Hepatocyte (in vitro differentiated cells): ENCODE measurements at regions not wholly inside any gene's neighbourhood (a gene's known extent, or its start where the extent isn't known, plus 50 kb on each side); places are given as distances from the start of the nearest gene placed in this dataset.

Source experiments
- DNase-seq: peaks from one replicate; pipeline ENCODE4 v3.0.0-alpha.2; 2016; ENCODE audit warnings: low spot score
- H2AFZ ChIP-seq: fragments of 200-600 bp; sonication (generic); 2 replicates; pipeline ENCODE4 v1.6.0; 2016; ENCODE audit warnings: antibody characterized with exemption, mild to moderate bottlenecking
- H3K27ac ChIP-seq: fragments of 200-600 bp; sonication (generic); 2 replicates; pipeline ENCODE4 v1.5.1; 2016; ENCODE audit warnings: mild to moderate bottlenecking
- H3K27me3 ChIP-seq: fragments of 200-600 bp; sonication (generic); 2 replicates; pipeline ENCODE4 v1.6.1; 2016
- H3K36me3 ChIP-seq: fragments of 200-600 bp; sonication (generic); replicated peaks from 2 replicates; pipeline ENCODE4 v1.5.1; 2016; ENCODE audit warnings: low read depth; ENCODE audit not compliant: insufficient read depth
- H3K4me1 ChIP-seq: fragments of 200-600 bp; sonication (generic); 2 replicates; pipeline ENCODE4 v1.5.1; 2016; ENCODE audit warnings: mild to moderate bottlenecking, moderate library complexity; ENCODE audit not compliant: insufficient read depth
- H3K4me2 ChIP-seq: fragments of 200-600 bp; sonication (generic); 2 replicates; pipeline ENCODE4 v1.6.0; 2016
- H3K4me3 ChIP-seq: fragments of 200-600 bp; sonication (generic); 2 replicates; pipeline ENCODE4 v1.5.1; 2016; ENCODE audit warnings: mild to moderate bottlenecking
- H3K79me2 ChIP-seq: fragments of 200-600 bp; sonication (generic); 2 replicates; pipeline ENCODE4 v1.6.0; 2017; ENCODE audit warnings: mild to moderate bottlenecking
- H3K9me2 ChIP-seq: fragments of 200-600 bp; sonication (generic); replicated peaks from 2 replicates; pipeline ENCODE4 v1.6.0; 2017; ENCODE audit warnings: mild to moderate bottlenecking; ENCODE audit not compliant: insufficient read depth
- H3K9me3 ChIP-seq: fragments of 200-600 bp; sonication (generic); 2 replicates; pipeline ENCODE4 v1.5.1; 2016; ENCODE audit warnings: low read depth, mild to moderate bottlenecking
- H4K20me1 ChIP-seq: fragments of 200-600 bp; sonication (generic); 2 replicates; pipeline ENCODE4 v1.6.0; 2016; ENCODE audit warnings: mild to moderate bottlenecking; ENCODE audit not compliant: insufficient read depth, poor library complexity, severe bottlenecking
- CTCF ChIP-seq: fragments of 200-600 bp; sonication (generic); IDR thresholded peaks from 2 replicates; pipeline ENCODE4 v1.5.1; 2016; ENCODE audit warnings: antibody characterized with exemption, mild to moderate bottlenecking; ENCODE audit not compliant: poor library complexity
- EZH2 ChIP-seq: fragments of 200-600 bp; sonication (generic); IDR thresholded peaks from 2 replicates; pipeline ENCODE4 v1.6.1; 2016; ENCODE audit warnings: antibody characterized with exemption, mild to moderate bottlenecking, borderline replicate concordance
- EZH2phosphoT487 ChIP-seq: fragments of 200-600 bp; sonication (generic); IDR thresholded peaks from one replicate; pipeline ENCODE4 v1.6.1; 2018; ENCODE audit warnings: antibody characterized with exemption, mild to moderate bottlenecking, low read depth, moderate library complexity; ENCODE audit not compliant: unreplicated experiment, severe bottlenecking
- WGBS: methylation state at CpG from one replicate; pipeline ENCODE4 v1.1.6; 2016; ENCODE audit warnings: low lambda C conversion rate; ENCODE audit errors: missing lambda C conversion rate; 5-methylcytosine and 5-hydroxymethylcytosine counted together

GRCh38 chr10:111139567-111139966 lies 62.7 kb downstream of the ADRA2A start:
- no peaks in the 10 kb centered on the region for H3K9me3 ChIP-seq
- WGBS = 91% methylated on average over 14 of the region's 14 CpGs
- no peaks in the 10 kb centered on the region for H3K4me1 ChIP-seq

GRCh38 chr10:111142092-111142768 lies 65.4 kb downstream of the ADRA2A start:
- no peak for DNase-seq
- Histone ChIP-seq H2AFZ (no peak overlapping the region), H3K9me2 (no peaks in the 10 kb centered on the region), H3K4me2 (no peak overlapping the region), H3K27ac (no peak overlapping the region), H3K27me3 (peaks cover 13% of the 10 kb centered on the region), H3K9me3 (no peaks in the 10 kb centered on the region), H4K20me1 (no peaks in the 10 kb centered on the region), H3K4me3 (no peak overlapping the region), H3K4me1 (no peaks in the 10 kb centered on the region), H3K36me3 (no peaks in the 10 kb centered on the region), H3K79me2 (no peaks in the 10 kb centered on the region)
- WGBS = 81% methylated on average over 9 of the region's 9 CpGs
- TF ChIP-seq CTCF (no peak), EZH2phosphoT487 (no peak), EZH2 (no peak)

More at GRCh38 chr10:111139567-111139966, 62.7 kb downstream of the ADRA2A start:
- no peaks in the 10 kb centered on the region for H4K20me1 ChIP-seq
- TF ChIP-seq EZH2phosphoT487 (no peak), CTCF (no peak), EZH2 (no peak)
- H3K79me2 ChIP-seq = no peaks in the 10 kb centered on the region
- H3K27me3 ChIP-seq = peaks cover 6% of the 10 kb centered on the region
- H2AFZ ChIP-seq = no peak overlapping the region
- no peak overlapping the region for H3K27ac ChIP-seq
- no peak overlapping the region for H3K4me2 ChIP-seq
- no peak overlapping the region for H3K4me3 ChIP-seq
- DNase-seq = no peak
- H3K36me3 ChIP-seq = no peaks in the 10 kb centered on the region
- H3K9me2 ChIP-seq = no peaks in the 10 kb centered on the region

GRCh38 chr10:111146025-111146640 lies 69.3 kb downstream of the ADRA2A start:
- DNase-seq = no peak
- Histone ChIP-seq H4K20me1 (no peaks in the 10 kb centered on the region), H3K27ac (no peak overlapping the region), H3K79me2 (no peaks in the 10 kb centered on the region), H2AFZ (no peak overlapping the region), H3K4me2 (no peak overlapping the region), H3K9me3 (no peaks in the 10 kb centered on the region), H3K9me2 (no peaks in the 10 kb centered on the region), H3K27me3 (peaks cover 14% of the 10 kb centered on the region), H3K36me3 (no peaks in the 10 kb centered on the region), H3K4me1 (no peaks in the 10 kb centered on the region), H3K4me3 (no peak overlapping the region)
- 78% methylated on average over 2 of the region's 2 CpGs for WGBS
- no peak for TF ChIP-seq EZH2phosphoT487
- no peak for TF ChIP-seq CTCF
- no peak for TF ChIP-seq EZH2
